Left colon (tissue), 2 donors: ENCODE measurements at regions not wholly inside any gene's neighbourhood (a gene's known extent, or its start where the extent isn't known, plus 50 kb on each side); places are given as distances from the start of the nearest gene placed in this dataset.
"Not testable (repeated sequence)": the region's sequence is repeated elsewhere in the genome, so short reads cannot be mapped to it uniquely, and the experiment has no call there.

ENCODE experiments used
- ATAC-seq: fragments of 200-7000 bp; cut with Tn5 transposase; one replicate; pipeline ENCODE4 v1.9.1; 2020; ENCODE audit warnings: mild to moderate bottlenecking, moderate library complexity
- DNase-seq, 2 donors: peaks; one replicate each; pipeline ENCODE4 v3.0.0-alpha.2; 2020
- intact Hi-C, 2 donors: fragments of 100-400 bp; cut with DNase I in 1 of 2; cut with micrococcal nuclease in 1 of 2; formaldehyde crosslinking; loops; one replicate each; pipeline versions ENCODE4 v1.11.2 to v1.14.0; 2022; cut with DNase I, micrococcal nuclease
- donor health status: DM: no; HTN: no; CAD: no.
- donor health status: DM: yes; HTN: yes; CAD: no.

- no peak for DNase-seq
- intact Hi-C loops = no loop called here
- no peak for ATAC-seq
Observed at GRCh38 chr7:24113506-24113905, 170.5 kb upstream of the NPY start.

GRCh38 chr7:24115661-24116060 is 168.3 kb upstream of the NPY start:
- DNase-seq = no peak
- no peak for ATAC-seq
- intact Hi-C loops = no loop called here

- intact Hi-C loops = not testable (repeated sequence)
- ATAC-seq = peak; percentile 67
Observed at GRCh38 chr7:24117903-24118499, 166.0 kb upstream of the NPY start.

GRCh38 chr7:24119852-24120251 is 164.1 kb upstream of the NPY start:
- ATAC-seq (no peak), DNase-seq (no peak)
- intact Hi-C loops = no loop called here

More at GRCh38 chr7:24117903-24118499, 166.0 kb upstream of the NPY start:
- peak in 1 of 2 donors; percentile 34 for DNase-seq

GRCh38 chr7:24123076-24123475 is 160.9 kb upstream of the NPY start:
- ATAC-seq = no peak

GRCh38 chr7:24125765-24126164 is 158.2 kb upstream of the NPY start:
- no peak for DNase-seq
- intact Hi-C loops = no loop called here
- no peak for ATAC-seq

More at GRCh38 chr7:24123076-24123475, 160.9 kb upstream of the NPY start:
- intact Hi-C loops = no loop called here
- DNase-seq = no peak

- no peak for DNase-seq
- no peak for ATAC-seq
- intact Hi-C loops = no loop called here
Observed at GRCh38 chr7:24127930-24128329, 156.1 kb upstream of the NPY start.

- DNase-seq = no peak
- no peak for ATAC-seq
- intact Hi-C loops = no loop called here
Observed at GRCh38 chr7:24129597-24129996, 154.4 kb upstream of the NPY start.

- ATAC-seq = peak; percentile 39
- intact Hi-C loops = no loop called here
- no peak for DNase-seq
Observed at GRCh38 chr7:24130631-24131030, 153.4 kb upstream of the NPY start.

- intact Hi-C loops = no loop called here
- ATAC-seq (no peak), DNase-seq (no peak)
Observed at GRCh38 chr7:24133691-24134090, 150.3 kb upstream of the NPY start.

- ATAC-seq (no peak), DNase-seq (no peak)
- intact Hi-C loops = no loop called here
Observed at GRCh38 chr7:24134535-24134934, 149.5 kb upstream of the NPY start.

- intact Hi-C loops = no loop called here
- ATAC-seq (no peak), DNase-seq (no peak)
Observed at GRCh38 chr7:24135003-24135817, 148.8 kb upstream of the NPY start.

GRCh38 chr7:24137338-24137737 is 146.7 kb upstream of the NPY start:
- ATAC-seq (no peak), DNase-seq (no peak)
- intact Hi-C loops = no loop called here

GRCh38 chr7:24138343-24138742 is 145.6 kb upstream of the NPY start:
- DNase-seq (no peak), ATAC-seq (no peak)
- intact Hi-C loops = no loop called here

GRCh38 chr7:24140001-24140400 is 144.0 kb upstream of the NPY start:
- DNase-seq (no peak), ATAC-seq (no peak)
- intact Hi-C loops = no loop called here

GRCh38 chr7:24141874-24142509 is 142.0 kb upstream of the NPY start:
- DNase-seq (no peak), ATAC-seq (no peak)
- intact Hi-C loops = no loop called here

- intact Hi-C loops = no loop called here
- DNase-seq (no peak), ATAC-seq (no peak)
Observed at GRCh38 chr7:24143547-24143946, 140.4 kb upstream of the NPY start.

- intact Hi-C loops = no loop called here
- ATAC-seq = no peak
- DNase-seq = no peak
Observed at GRCh38 chr7:24151944-24152343, 132.0 kb upstream of the NPY start.

GRCh38 chr7:24152356-24152755 is 131.6 kb upstream of the NPY start:
- peak; percentile 92 for ATAC-seq
- intact Hi-C loops = no loop called here
- peak; percentile 26 to 52 for DNase-seq

- ATAC-seq = peak; percentile 83
- intact Hi-C loops = no loop called here
- DNase-seq = peak in 1 of 2 donors; percentile 18
Observed at GRCh38 chr7:24152877-24153472, 131.0 kb upstream of the NPY start.
